Stomach (tissue), 4 donors: ENCODE measurements at regions not wholly inside any gene's neighbourhood (a gene's known extent, or its start where the extent isn't known, plus 50 kb on each side); places are given as distances from the start of the nearest gene placed in this dataset.

Source experiments
- EP300 ChIP-seq: sonication (generic); formaldehyde crosslinking; IDR thresholded peaks from one replicate; pipeline ENCODE4 v1.6.1; 2017; ENCODE audit warnings: antibody characterized with exemption
- POLR2A ChIP-seq, 4 donors: fragments of 450-650 bp; IDR thresholded peaks; one replicate each; pipeline ENCODE4 v1.6.1; 2016; ENCODE audit warnings: antibody characterized with exemption in 4 of 4, control low read depth in 2 of 4, mild to moderate bottlenecking in 1 of 4, moderate library complexity in 1 of 4
- POLR2AphosphoS5 ChIP-seq, 3 donors: sonication (generic); formaldehyde crosslinking; IDR thresholded peaks; one replicate each; pipeline ENCODE4 v1.6.1; 2016; ENCODE audit warnings: antibody characterized with exemption in 3 of 3
- TF ChIP-seq, protein P1 (sequence below), 7 experiments: fragments of 450-650 bp in 4 of 7; fragments of 200-600 bp in 3 of 7; sonication (generic) in 3 of 7; IDR thresholded peaks; one replicate each; pipeline ENCODE4 v1.5.1; 2016 to 2019; ENCODE audit warnings: antibody characterized with exemption in 7 of 7, control low read depth in 2 of 7, mild to moderate bottlenecking in 1 of 7

DNA sequence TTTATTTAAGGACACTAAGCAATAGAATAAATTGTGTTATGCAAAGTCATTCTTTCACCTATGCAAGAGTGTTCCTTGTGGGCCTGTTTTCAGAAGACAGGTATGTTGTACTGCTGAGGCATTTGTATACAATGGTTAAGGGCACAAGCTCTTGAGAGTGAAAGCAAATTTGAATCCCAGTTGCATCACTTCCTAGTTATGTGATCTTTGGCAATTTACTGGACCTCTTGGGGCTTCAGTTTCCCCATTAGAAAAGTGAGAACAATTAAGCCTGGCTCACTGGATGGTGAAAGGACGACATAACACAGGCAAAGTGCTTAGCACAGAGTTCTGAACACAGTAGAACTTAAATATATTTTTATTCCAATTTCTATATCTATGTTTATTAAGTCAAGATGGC is 117.4 kb downstream of the EFHB start:
- TF ChIP-seq EP300: no peak
- TF ChIP-seq, protein P1, sequence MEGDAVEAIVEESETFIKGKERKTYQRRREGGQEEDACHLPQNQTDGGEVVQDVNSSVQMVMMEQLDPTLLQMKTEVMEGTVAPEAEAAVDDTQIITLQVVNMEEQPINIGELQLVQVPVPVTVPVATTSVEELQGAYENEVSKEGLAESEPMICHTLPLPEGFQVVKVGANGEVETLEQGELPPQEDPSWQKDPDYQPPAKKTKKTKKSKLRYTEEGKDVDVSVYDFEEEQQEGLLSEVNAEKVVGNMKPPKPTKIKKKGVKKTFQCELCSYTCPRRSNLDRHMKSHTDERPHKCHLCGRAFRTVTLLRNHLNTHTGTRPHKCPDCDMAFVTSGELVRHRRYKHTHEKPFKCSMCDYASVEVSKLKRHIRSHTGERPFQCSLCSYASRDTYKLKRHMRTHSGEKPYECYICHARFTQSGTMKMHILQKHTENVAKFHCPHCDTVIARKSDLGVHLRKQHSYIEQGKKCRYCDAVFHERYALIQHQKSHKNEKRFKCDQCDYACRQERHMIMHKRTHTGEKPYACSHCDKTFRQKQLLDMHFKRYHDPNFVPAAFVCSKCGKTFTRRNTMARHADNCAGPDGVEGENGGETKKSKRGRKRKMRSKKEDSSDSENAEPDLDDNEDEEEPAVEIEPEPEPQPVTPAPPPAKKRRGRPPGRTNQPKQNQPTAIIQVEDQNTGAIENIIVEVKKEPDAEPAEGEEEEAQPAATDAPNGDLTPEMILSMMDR (IDR thresholded peaks at IDR 0.05): no peak
- TF ChIP-seq POLR2AphosphoS5 (IDR thresholded peaks at IDR 0.05): no peak
- no peak for TF ChIP-seq POLR2A (IDR thresholded peaks at IDR 0.05)
